HG03460 (cell line): ENCODE measurements at regions not wholly inside any gene's neighbourhood (a gene's known extent, or its start where the extent isn't known, plus 50 kb on each side); places are given as distances from the start of the nearest gene placed in this dataset.
"Not testable (repeated sequence)": the region's sequence is repeated elsewhere in the genome, so short reads cannot be mapped to it uniquely, and the experiment has no call there.

Experiments
- ATAC-seq: cut with Tn5 transposase; IDR thresholded peaks from one replicate; pipeline ENCODE4 v1.9.1; 2021; ENCODE audit not compliant: unreplicated experiment

DNA sequence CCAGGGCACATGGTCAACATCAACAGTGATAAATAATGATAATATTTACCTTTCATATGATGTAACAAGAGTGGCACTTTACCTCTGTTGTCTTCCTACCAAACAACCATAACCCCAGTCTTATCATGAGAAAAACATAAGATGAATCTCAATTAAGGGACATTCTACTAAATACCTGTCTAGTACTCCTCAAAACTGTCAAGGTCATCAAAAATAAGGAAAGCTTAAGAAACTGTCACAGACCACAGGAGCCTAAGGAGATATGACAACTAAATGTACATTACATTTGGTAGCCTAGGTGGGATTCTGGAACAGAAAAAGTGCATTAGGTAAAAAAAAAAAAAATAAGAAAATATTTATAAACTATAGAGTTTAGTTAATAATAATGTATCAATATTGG, 118.1 kb downstream of the CCDC34 start:
- no peak for ATAC-seq

GRCh38 chr11:27242591-27242990, 120.4 kb downstream of the CCDC34 start:
- no peak for ATAC-seq

GRCh38 chr11:27241311-27242122, 121.5 kb downstream of the CCDC34 start:
- no peak for ATAC-seq

DNA sequence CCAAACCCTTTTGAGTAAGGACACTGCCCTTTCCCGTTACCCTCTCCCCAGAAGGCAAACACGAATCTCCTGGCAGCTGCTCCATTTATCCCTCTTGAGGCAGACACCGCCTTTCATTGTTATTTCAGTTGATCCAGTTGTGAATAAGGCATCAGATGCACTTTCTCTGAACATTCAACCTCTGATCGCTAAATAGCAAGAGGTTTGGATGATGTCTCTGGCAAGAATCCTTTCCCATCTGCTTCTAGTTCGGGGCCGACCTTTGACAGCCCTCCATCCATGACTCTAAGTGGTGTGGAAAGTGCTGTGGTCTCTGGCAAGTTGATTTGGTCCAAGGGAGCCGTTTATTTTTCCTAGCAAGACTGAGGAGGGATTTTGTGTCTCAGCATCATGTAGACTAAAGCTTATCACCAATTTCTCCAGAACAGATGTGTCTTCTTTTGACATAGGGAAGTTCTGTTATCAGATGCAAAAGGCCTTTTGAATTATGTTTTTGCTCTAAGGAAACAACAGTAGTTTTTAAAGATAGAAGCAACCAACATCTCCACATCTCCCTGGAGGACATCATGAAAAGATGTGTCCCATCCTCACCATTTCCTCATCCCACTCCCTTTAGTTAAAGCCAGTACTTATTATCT, 123.6 kb downstream of the CCDC34 start:
- ATAC-seq: no peak

DNA sequence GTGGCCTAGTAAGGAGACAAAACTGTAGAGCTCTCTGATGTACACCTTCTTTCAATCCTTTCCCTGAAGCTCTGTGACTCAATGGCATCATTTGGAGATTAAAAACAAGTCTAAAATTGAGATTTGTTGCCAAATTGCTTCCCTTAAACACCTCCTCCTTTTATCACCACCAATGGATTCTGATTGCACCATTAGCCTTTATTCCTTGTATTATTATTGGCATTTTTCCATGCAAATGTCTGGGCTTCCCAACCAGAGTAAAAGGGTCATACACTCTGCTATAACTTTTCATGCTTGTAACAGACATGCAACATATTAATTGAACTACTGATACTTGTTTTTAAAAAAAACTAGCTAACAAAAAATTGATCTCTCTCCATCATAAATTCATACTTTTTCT, 124.2 kb downstream of the CCDC34 start:
- no peak for ATAC-seq

DNA sequence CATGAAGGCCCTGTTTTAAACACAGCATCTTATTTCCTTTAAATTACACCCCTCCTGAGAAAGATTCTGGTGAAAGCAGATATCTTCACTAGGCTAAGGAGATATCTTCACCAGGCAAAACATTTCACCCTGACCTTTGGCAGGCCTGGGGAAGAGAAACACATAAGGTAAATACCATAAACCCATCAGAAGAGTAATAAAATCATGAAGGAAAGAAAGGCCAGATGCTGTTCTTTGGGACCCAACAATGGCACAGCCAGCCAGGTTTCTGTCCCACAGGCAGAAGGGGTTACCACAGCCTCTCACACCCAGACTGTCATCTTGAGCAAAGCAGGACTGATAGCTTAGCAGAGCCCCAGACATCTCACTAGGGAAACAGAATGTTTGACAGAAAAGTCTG, 125.4 kb downstream of the CCDC34 start:
- no peak for ATAC-seq

DNA sequence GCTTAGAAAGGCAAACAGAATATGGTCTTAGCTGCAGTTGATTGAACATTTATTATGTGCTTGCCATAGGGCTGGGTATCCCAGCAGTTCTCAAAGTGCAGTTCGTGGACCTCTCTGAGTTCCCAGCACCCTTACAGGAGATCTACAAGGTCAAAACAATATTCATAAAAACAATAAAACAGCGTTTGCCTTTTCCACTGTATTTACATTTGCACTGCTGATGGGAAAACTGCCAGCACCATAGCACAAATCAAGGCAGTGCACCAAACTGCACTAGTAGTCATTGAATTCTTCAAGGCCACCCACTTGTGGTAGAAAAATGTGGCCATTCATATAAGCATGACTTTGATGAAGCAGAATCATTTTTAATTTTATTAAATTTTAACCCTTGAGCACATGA, 128.1 kb downstream of the CCDC34 start:
- ATAC-seq: no peak

GRCh38 chr11:27234043-27234668, 128.9 kb downstream of the CCDC34 start:
- ATAC-seq: peak; percentile 89

DNA sequence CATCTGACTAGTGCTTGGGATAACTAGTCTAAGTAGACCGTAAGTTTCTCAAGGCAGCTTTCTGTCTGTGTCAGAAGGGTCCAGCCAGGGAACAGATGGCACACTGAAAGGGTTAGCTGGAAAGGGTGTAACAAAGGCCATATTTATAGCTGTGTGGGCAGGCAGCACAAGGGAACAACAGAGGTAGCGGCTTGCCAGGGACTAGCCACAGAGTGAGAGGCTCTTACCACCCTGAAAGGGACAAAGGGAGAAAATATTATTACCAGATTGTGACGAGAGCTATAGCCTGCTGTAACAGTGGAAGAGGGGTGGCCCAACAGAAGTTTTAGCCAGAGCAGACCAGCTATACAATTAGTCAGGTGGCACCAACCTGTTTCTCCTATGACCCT, 129.4 kb downstream of the CCDC34 start:
- ATAC-seq: peak; percentile 10

DNA sequence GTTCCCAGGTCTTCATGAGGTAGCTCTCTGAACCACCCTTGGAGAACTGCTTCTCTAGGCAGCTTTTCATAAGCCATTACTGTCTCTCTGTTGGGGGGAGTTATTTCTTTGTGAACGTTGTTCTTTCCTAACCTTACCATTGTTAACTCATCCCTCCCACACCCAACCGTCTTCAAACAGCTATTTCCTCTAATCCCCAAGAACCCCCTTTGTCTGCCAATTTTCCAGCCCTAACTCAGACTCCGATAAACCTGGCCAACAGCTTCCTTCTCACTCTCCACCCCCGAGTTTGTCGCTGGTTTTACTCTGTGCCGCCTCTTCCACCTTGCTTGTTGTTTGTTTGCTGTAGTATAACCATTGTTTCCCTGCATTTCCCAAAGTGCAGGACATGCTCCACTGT, 131.5 kb downstream of the CCDC34 start:
- no peak for ATAC-seq

DNA sequence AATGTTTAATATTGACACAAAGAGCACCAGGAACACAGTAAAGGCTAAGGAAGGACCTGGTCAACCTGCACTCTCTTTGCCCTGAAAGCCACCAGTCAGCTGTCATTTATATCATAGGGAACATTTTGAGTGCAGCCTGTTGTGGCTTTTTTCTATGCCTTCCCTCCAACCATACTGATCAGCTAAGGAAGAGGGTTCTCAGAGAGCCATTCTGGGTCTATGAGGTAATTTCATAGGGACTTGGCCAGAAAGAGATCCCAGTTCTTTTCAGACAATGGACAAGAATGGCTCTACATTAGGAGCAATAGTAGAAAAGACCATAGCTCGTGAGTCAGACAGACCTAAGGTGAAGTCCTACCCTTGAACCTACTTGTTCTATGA, 132.8 kb downstream of the CCDC34 start:
- ATAC-seq: no peak

- ATAC-seq: no peak
These were observed 133.4 kb downstream of the CCDC34 start for GRCh38 chr11:27229511-27230191.

- ATAC-seq: no peak
These were observed 134.1 kb downstream of the CCDC34 start for GRCh38 chr11:27228906-27229290.

- no peak for ATAC-seq
These were observed 134.6 kb downstream of the CCDC34 start for GRCh38 chr11:27228232-27228905.

DNA sequence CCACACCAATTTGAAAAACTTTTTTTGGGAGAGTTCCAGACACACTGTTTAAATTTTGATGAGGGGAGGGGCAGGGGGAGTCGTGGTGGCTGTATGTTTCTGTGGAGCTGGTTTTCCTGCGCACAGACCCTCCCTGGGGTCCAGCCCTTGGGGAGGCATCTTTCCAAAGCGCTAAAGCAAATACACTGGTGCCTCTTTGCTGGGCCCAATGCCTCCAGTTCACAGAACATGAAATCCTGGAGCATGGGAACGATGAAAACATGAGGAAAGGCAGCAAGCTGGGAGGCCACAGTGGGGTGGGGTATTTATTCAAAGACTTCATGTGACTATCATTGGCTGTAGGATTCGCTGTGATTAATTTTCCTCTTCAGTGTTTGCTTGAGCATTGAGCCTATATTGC, 135.3 kb downstream of the CCDC34 start:
- ATAC-seq: no peak

GRCh38 chr11:27219487-27220039, 143.5 kb downstream of the CCDC34 start:
- ATAC-seq: not testable (repeated sequence)

- ATAC-seq: no peak
These were observed 144.5 kb downstream of the CCDC34 start for GRCh38 chr11:27218421-27219038.

DNA sequence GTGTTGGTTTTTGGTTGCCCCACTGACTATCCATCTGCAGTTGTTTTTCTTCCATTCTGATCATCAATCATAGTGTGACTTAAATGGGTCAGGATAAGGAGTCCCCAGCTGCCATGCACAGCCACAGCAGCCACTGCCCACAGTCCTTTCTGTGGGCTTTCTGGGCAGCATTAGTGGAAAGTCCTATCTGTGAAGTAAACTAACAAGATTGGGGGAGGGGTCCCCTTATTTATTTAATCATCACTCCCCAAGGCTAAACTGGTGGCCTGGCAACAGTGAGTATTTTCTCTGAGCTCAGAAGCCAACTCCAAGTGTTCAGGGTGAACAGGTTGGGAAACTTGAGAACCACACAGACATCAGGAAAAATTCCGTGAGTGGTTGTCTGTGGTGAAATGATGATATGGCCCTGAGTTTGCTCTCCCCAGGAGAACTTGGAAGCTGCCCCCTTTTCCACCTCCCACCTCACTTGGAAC, 145.0 kb downstream of the CCDC34 start:
- ATAC-seq: no peak

GRCh38 chr11:27217496-27217895, 145.5 kb downstream of the CCDC34 start:
- ATAC-seq: no peak
